PC-3 (cell line): ENCODE measurements at regions not wholly inside any gene's neighbourhood (a gene's known extent, or its start where the extent isn't known, plus 50 kb on each side); places are given as distances from the start of the nearest gene placed in this dataset.

Source experiments
- ATAC-seq: fragments of 200-7000 bp; cut with Tn5 transposase; 2 replicates; pipeline ENCODE4 v1.9.1; 2020; ENCODE audit warnings: mild to moderate bottlenecking, moderate library complexity
- BruUV-seq: library from RNA; stranded (reverse); fragments of 400-500 nt; replicated peaks from 2 replicates; lab custom pipeline; 2021; lab: Mats Ljungman, UMichigan
- CTCF ChIA-PET: fragments of 300-600 bp; sonication (Branson Sonifier 250); formaldehyde crosslinking; loops from one replicate; lab custom pipeline; 2022; ENCODE audit warnings: antibody characterized with exemption; lab: Charles Lee
- POLR2A ChIA-PET: fragments of 300-600 bp; sonication (Branson Sonifier 250); formaldehyde crosslinking; loops from one replicate; lab custom pipeline; 2022; ENCODE audit warnings: antibody characterized with exemption; ENCODE audit not compliant: unreplicated experiment; lab: Charles Lee
- DNase-seq: peaks from one replicate; pipeline ENCODE4 v3.0.0-alpha.2; 2015
- H2AFZ ChIP-seq: fragments of 300-600 bp; sonication (generic); 2 replicates; pipeline ENCODE4 v1.6.0; 2016; ENCODE audit warnings: antibody characterized with exemption, low read length
- H3F3A ChIP-seq: fragments of 300-600 bp; sonication (generic); one replicate; pipeline ENCODE4 v1.6.0; 2017; ENCODE audit warnings: antibody characterized with exemption, low read length, control low read depth, mild to moderate bottlenecking; ENCODE audit not compliant: unreplicated experiment
- H3K27ac ChIP-seq: fragments of 300-600 bp; sonication (generic); 2 replicates; pipeline ENCODE4 v1.5.1; 2016; ENCODE audit warnings: mild to moderate bottlenecking, low read length
- H3K27me3 ChIP-seq: fragments of 300-600 bp; sonication (generic); 2 replicates; pipeline ENCODE4 v1.6.1; 2016; ENCODE audit warnings: low read length, mixed read lengths
- H3K36me3 ChIP-seq: fragments of 300-600 bp; sonication (generic); 2 replicates; pipeline ENCODE4 v1.6.1; 2016; ENCODE audit warnings: low read depth, mixed run types, low read length, mixed read lengths
- H3K4me1 ChIP-seq: fragments of 300-600 bp; sonication (generic); 2 replicates; pipeline ENCODE4 v1.5.1; 2016; ENCODE audit warnings: low read length; ENCODE audit not compliant: insufficient read depth
- H3K4me2 ChIP-seq: fragments of 300-600 bp; sonication (generic); 2 replicates; pipeline ENCODE4 v1.6.0; 2016; ENCODE audit warnings: low read length
- H3K4me3 ChIP-seq: fragments of 300-600 bp; sonication (generic); 2 replicates; pipeline ENCODE4 v1.5.1; 2016; ENCODE audit warnings: mild to moderate bottlenecking, low read length, mixed read lengths
- H3K79me2 ChIP-seq: fragments of 300-600 bp; sonication (generic); 2 replicates; pipeline ENCODE4 v1.6.1; 2017; ENCODE audit warnings: low read length, mixed read lengths
- H3K9ac ChIP-seq: fragments of 300-600 bp; sonication (generic); 2 replicates; pipeline ENCODE4 v1.6.0; 2016; ENCODE audit warnings: mild to moderate bottlenecking, low read length
- H3K9me2 ChIP-seq: fragments of 300-600 bp; sonication (generic); replicated peaks from 2 replicates; pipeline ENCODE4 v1.6.1; 2016; ENCODE audit warnings: mixed run types, low read length, mixed read lengths
- H3K9me3 ChIP-seq: fragments of 300-600 bp; sonication (generic); 2 replicates; pipeline ENCODE4 v1.6.1; 2016; ENCODE audit warnings: low read length, mixed read lengths
- H4K20me1 ChIP-seq: fragments of 300-600 bp; sonication (generic); 2 replicates; pipeline ENCODE4 v1.6.1; 2016; ENCODE audit warnings: low read length, mixed read lengths
- CTCF ChIP-seq: fragments of 300-600 bp; sonication (generic); conservative IDR thresholded peaks from 2 replicates; pipeline ENCODE4 v1.5.1; 2017; ENCODE audit warnings: antibody characterized with exemption, low read depth, mild to moderate bottlenecking, low read length
- EZH2 ChIP-seq: fragments of 300-600 bp; sonication (generic); IDR thresholded peaks from one replicate; pipeline ENCODE4 v1.6.1; 2017; ENCODE audit warnings: antibody characterized with exemption, mild to moderate bottlenecking, low read length; ENCODE audit not compliant: unreplicated experiment
- EZH2phosphoT487 ChIP-seq: fragments of 300-600 bp; sonication (generic); IDR thresholded peaks from 2 replicates; pipeline ENCODE4 v1.6.1; 2018; ENCODE audit warnings: mild to moderate bottlenecking, antibody characterized with exemption, low read length, borderline replicate concordance
- intact Hi-C: fragments of 100-400 bp; cut with micrococcal nuclease; formaldehyde crosslinking; loops from 2 replicates; pipeline ENCODE4 v1.9.0; 2023

GRCh38 chr11:112519751-112520150 is 259.1 kb upstream of the PLET1 start:
- TF ChIP-seq EZH2 (no peak), CTCF (no peak), EZH2phosphoT487 (no peak)
- Histone ChIP-seq H3K36me3 (no peaks in the 10 kb centered on the region), H3K4me3 (no peak overlapping the region), H4K20me1 (no peaks in the 10 kb centered on the region), H2AFZ (no peak overlapping the region), H3K9me2 (no peaks in the 10 kb centered on the region), H3K4me1 (no peaks in the 10 kb centered on the region), H3K9me3 (no peaks in the 10 kb centered on the region), H3F3A (no peaks in the 10 kb centered on the region), H3K27me3 (peaks cover 22% of the 10 kb centered on the region), H3K79me2 (no peaks in the 10 kb centered on the region), H3K4me2 (no peak overlapping the region), H3K27ac (no peak overlapping the region), H3K9ac (no peak overlapping the region)
- BruUV-seq = no TSS peak
- ChIA-PET POLR2A (no interaction called here), CTCF (no interaction called here)
- no peak for ATAC-seq
- intact Hi-C loops = no loop called here
- DNase-seq = no peak

- POLR2A ChIA-PET = no interaction called here
- DNase-seq (no peak), ATAC-seq (no peak)
- Histone ChIP-seq H4K20me1 (no peaks in the 10 kb centered on the region), H3K9ac (no peak overlapping the region), H3K36me3 (no peaks in the 10 kb centered on the region), H3K4me1 (no peaks in the 10 kb centered on the region), H3K9me3 (no peaks in the 10 kb centered on the region), H3K4me3 (no peak overlapping the region), H3K79me2 (no peaks in the 10 kb centered on the region), H3K27me3 (peaks cover 22% of the 10 kb centered on the region), H3K27ac (no peak overlapping the region), H3F3A (no peaks in the 10 kb centered on the region), H3K4me2 (no peak overlapping the region), H3K9me2 (no peaks in the 10 kb centered on the region), H2AFZ (no peak overlapping the region)
- TF ChIP-seq EZH2phosphoT487 (no peak), CTCF (no peak), EZH2 (no peak)
- CTCF ChIA-PET = no interaction called here
- intact Hi-C loops = no loop called here
- no TSS peak for BruUV-seq
Measured at GRCh38 chr11:112520354-112520753, 259.7 kb upstream of the PLET1 start.

- no peak overlapping the region for H3K27ac ChIP-seq
- no peak for TF ChIP-seq CTCF
- TF ChIP-seq EZH2 = no peak
- TF ChIP-seq EZH2phosphoT487 = no peak
- H3K79me2 ChIP-seq = no peaks in the 10 kb centered on the region
- H4K20me1 ChIP-seq = no peaks in the 10 kb centered on the region
- no peak overlapping the region for H3K4me3 ChIP-seq
- H3F3A ChIP-seq = no peaks in the 10 kb centered on the region
- H3K9me2 ChIP-seq = no peaks in the 10 kb centered on the region
- BruUV-seq = no TSS peak
- H3K9ac ChIP-seq = no peak overlapping the region
- CTCF ChIA-PET = interaction anchor here (0.6 kb wide), 1 partner anchor 1098 kb away, joined by 4 read pairs; no protein-coding TSS in a partner anchor
- intact Hi-C loops = no loop called here
- no peaks in the 10 kb centered on the region for H3K4me1 ChIP-seq
- H3K27me3 ChIP-seq = peaks cover 36% of the 10 kb centered on the region
- ATAC-seq = no peak
- no peak overlapping the region for H2AFZ ChIP-seq
- no peaks in the 10 kb centered on the region for H3K9me3 ChIP-seq
- POLR2A ChIA-PET = no interaction called here
- no peaks in the 10 kb centered on the region for H3K36me3 ChIP-seq
- H3K4me2 ChIP-seq = no peak overlapping the region
- DNase-seq = no peak
Measured at GRCh38 chr11:112522536-112522935, 261.9 kb upstream of the PLET1 start.
